NB4 (cell line): ENCODE measurements at regions not wholly inside any gene's neighbourhood (a gene's known extent, or its start where the extent isn't known, plus 50 kb on each side); places are given as distances from the start of the nearest gene placed in this dataset.

ENCODE experiments used
- DNase-seq: peaks from one replicate; pipeline ENCODE4 v3.0.0; 2010; ENCODE audit warnings: low read depth
- H3K4me3 ChIP-seq: one replicate; pipeline ENCODE4 v1.5.1; 2011; ENCODE audit warnings: mild to moderate bottlenecking, low read depth, low read length, moderate library complexity
- MYC ChIP-seq: IDR thresholded peaks from 2 replicates; pipeline ENCODE4 v1.6.1; 2011; ENCODE audit warnings: low read depth, low read length
- POLR2A ChIP-seq: IDR thresholded peaks from 2 replicates; pipeline ENCODE4 v1.6.1; 2011; ENCODE audit warnings: mild to moderate bottlenecking; ENCODE audit not compliant: insufficient read length; ENCODE audit errors: extremely low read depth
- TF ChIP-seq, protein P1 (sequence below): IDR thresholded peaks from 2 replicates; pipeline ENCODE4 v1.6.1; 2011; ENCODE audit warnings: low read depth, low read length
- TF ChIP-seq, protein P2 (sequence below): IDR thresholded peaks from one replicate; pipeline ENCODE4 v1.5.1; 2012; ENCODE audit warnings: low read depth, low read length

DNA sequence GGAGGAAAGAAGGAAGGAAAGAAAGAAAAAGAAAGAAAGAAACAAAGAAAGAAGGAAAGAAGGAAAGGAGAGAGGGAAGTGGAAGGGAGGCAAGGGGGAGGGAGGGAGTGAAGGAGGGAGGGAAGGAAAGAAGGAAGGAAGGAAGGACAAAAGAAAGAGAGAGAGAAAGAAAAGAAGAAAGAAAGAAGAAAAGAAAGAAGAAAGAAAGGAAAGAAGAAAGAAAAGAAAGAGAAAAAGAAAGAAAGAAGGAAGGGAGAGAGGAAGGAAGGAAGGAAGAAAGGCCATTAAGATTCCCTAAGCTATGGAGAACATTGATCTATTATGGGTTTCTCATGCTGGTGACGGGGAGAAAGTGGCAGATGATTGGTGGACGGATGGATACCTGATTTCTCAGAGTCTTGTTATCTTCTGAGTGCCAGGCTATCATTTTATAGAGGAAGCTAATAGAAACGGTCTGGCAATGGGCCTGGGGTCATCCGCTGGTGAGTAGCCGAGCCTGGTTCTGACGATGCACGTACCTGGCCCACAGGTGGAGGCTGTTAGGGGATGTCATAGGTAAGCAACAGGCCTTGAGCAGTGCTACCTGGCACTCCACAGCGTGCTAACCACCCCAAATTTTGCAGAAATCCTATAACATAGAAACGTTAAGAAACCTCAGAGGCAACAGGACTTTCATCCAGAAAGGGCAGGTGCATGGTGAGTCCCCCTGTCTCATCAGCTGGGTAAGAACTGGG is 142.9 kb downstream of the SHOX start:
- DNase-seq, result no peak
- TF ChIP-seq, protein P1, sequence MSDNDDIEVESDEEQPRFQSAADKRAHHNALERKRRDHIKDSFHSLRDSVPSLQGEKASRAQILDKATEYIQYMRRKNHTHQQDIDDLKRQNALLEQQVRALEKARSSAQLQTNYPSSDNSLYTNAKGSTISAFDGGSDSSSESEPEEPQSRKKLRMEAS, result no peak
- H3K4me3 ChIP-seq, result no peak overlapping the region

DNA sequence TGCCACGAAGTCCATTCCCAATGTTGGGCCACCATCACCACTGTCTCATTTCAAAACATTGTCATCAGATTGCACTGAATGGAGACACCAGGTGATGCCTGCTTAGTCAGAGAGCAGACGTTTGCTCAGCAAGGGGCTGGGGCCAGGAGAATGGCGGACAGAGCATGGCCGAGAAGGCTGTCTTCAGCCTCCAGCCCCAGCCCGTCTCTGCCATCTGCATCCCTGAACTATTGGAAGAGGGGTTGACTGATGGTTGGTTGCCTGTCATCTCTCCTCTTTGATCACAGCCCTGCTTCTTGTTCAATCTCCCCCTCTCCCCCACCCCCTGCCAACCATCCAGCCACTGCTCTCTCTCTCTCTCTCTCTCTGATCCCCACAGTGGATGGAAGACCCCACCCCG is 140.9 kb downstream of the SHOX start:
- TF ChIP-seq MYC (no peak), POLR2A (no peak)
- TF ChIP-seq, protein P1, result no peak
- TF ChIP-seq, protein P2, sequence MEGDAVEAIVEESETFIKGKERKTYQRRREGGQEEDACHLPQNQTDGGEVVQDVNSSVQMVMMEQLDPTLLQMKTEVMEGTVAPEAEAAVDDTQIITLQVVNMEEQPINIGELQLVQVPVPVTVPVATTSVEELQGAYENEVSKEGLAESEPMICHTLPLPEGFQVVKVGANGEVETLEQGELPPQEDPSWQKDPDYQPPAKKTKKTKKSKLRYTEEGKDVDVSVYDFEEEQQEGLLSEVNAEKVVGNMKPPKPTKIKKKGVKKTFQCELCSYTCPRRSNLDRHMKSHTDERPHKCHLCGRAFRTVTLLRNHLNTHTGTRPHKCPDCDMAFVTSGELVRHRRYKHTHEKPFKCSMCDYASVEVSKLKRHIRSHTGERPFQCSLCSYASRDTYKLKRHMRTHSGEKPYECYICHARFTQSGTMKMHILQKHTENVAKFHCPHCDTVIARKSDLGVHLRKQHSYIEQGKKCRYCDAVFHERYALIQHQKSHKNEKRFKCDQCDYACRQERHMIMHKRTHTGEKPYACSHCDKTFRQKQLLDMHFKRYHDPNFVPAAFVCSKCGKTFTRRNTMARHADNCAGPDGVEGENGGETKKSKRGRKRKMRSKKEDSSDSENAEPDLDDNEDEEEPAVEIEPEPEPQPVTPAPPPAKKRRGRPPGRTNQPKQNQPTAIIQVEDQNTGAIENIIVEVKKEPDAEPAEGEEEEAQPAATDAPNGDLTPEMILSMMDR, result no peak
- no peak overlapping the region for H3K4me3 ChIP-seq
- no peak for DNase-seq

DNA sequence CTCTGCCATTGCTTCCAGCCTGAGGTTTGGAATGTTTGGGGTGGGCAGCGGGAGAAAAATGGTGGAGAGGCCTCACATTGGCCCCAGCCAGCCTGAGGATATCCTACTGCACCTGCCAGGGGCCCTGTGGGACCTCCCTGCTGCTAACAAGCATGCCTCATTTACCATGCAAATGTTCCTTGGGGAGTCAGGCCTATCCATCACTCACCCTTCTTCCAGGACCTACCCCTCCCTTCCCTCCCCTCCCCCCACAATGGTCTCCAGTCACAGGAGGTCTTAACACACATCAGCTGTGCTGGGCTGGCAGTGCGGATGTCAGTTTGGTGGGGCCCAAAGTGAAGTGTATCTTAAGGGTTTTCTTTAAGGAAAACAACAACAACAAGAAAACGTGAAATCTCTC is 139.2 kb downstream of the SHOX start:
- no peak for DNase-seq
- no peak overlapping the region for H3K4me3 ChIP-seq
- TF ChIP-seq MYC (no peak), POLR2A (no peak)
- TF ChIP-seq, protein P2, result no peak
- TF ChIP-seq, protein P1, result no peak

DNA sequence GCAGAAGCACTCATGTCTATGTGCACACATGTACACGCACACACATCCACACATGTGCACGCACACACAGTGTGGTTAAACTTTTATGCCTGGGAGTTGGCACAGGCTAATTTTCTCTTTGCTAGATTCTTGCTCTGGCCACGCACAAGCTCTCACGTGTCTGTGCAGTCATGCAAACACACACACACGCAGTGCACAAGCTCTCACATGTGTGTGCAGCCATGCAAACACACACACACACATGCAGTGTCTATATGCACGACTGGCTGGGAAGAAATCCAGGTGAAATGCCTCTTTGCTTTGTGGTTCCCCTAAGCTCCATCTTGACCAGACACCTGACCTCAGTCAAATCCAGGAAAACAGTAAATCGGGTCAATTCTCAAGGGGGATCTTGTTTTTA is 138.0 kb downstream of the SHOX start:
- TF ChIP-seq, protein P1, result no peak
- TF ChIP-seq, protein P2, result no peak
- TF ChIP-seq POLR2A, result no peak
- no peak for TF ChIP-seq MYC
- no peak for DNase-seq
- H3K4me3 ChIP-seq, result no peak overlapping the region

DNA sequence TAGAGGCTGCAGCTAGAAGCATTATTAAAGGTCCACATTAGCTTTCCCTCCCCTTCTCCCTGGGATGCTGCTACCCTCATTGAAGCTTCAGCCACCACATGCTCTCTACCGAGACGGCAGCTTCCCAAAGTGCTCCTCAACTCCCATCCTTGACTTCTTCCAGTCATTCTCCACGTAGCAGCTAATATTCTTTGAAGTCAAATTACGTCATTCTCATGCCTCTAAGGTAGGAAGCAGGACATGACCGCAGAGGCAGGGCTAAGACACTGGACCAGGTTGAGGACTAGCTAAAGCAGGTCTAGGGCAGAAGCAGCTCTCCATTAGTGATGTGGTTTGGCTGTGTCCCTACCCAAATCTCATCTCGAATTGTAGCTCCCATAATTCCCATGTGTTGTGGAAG is 128.3 kb downstream of the SHOX start:
- DNase-seq, result no peak
- no peak overlapping the region for H3K4me3 ChIP-seq
- no peak for TF ChIP-seq POLR2A
- TF ChIP-seq, protein P1, result no peak
- TF ChIP-seq, protein P2, result no peak
- no peak for TF ChIP-seq MYC

DNA sequence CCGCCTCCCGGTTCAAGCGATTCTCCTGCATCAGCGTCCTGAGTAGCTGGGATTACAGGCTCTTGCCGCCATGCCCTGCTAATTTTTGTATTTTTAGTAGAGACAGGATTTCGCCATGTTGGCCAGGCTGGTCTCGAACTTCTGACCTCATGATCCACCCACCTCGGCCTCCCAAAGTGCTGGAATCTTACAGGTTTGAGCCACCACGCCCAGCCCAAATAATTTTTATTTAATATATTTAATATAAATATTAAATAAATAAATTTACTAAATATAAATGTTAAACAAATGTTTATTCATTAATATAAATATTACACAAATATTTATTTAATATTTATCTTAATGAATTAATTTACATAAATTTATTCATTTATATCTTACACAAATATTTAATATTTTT is 120.2 kb downstream of the SHOX start:
- no peak for DNase-seq
- H3K4me3 ChIP-seq, result no peak overlapping the region
- TF ChIP-seq MYC (no peak), POLR2A (no peak)
- TF ChIP-seq, protein P2, result no peak
- TF ChIP-seq, protein P1, result no peak
